HCT116 (cell line): ENCODE measurements at regions not wholly inside any gene's neighbourhood (a gene's known extent, or its start where the extent isn't known, plus 50 kb on each side); places are given as distances from the start of the nearest gene placed in this dataset.

Source experiments
- ATF3 ChIP-seq: IDR thresholded peaks from 2 replicates; pipeline ENCODE4 v1.6.1; 2012
- CTCF ChIP-seq, 3 experiments: fragments of 200-600 bp in 1 of 3; sonication (generic) in 1 of 3; IDR thresholded peaks in 2 of 3; conservative IDR thresholded peaks in 1 of 3; 2 replicates each; pipeline ENCODE4 v1.5.1; 2012 to 2017; ENCODE audit warnings: low read depth in 2 of 3, low read length in 2 of 3, antibody characterized with exemption in 1 of 3, borderline replicate concordance in 1 of 3, control low read depth in 1 of 3, mild to moderate bottlenecking in 1 of 3, mixed read lengths in 1 of 3, mixed run types in 1 of 3, moderate library complexity in 1 of 3; ENCODE audit not compliant: insufficient read depth in 1 of 3
- EGR1 ChIP-seq: IDR thresholded peaks from 2 replicates; pipeline ENCODE4 v1.6.1; 2012; ENCODE audit warnings: low read depth
- EZH2 ChIP-seq: fragments of 200-600 bp; sonication (generic); IDR thresholded peaks from 2 replicates; pipeline ENCODE4 v1.6.1; 2017; ENCODE audit warnings: antibody characterized with exemption, mixed run types
- FOSL1 ChIP-seq: IDR thresholded peaks from 2 replicates; pipeline ENCODE4 v1.6.1; 2012; ENCODE audit warnings: low read depth
- JUND ChIP-seq: IDR thresholded peaks from 2 replicates; pipeline ENCODE4 v1.6.1; 2012
- MAX ChIP-seq: IDR thresholded peaks from 2 replicates; pipeline ENCODE4 v1.6.1; 2012
- POLR2A ChIP-seq: IDR thresholded peaks from 2 replicates; pipeline ENCODE4 v1.7.0; 2011; ENCODE audit warnings: borderline replicate concordance; ENCODE audit not compliant: insufficient read depth, insufficient read length; ENCODE audit errors: extremely low read depth
- RAD21 ChIP-seq: IDR thresholded peaks from 2 replicates; pipeline ENCODE4 v1.6.1; 2012; ENCODE audit warnings: low read depth, mild to moderate bottlenecking
- REST ChIP-seq: IDR thresholded peaks from 2 replicates; pipeline ENCODE4 v1.6.1; 2012; ENCODE audit warnings: low read depth
- TCF7L2 ChIP-seq: IDR thresholded peaks from 2 replicates; pipeline ENCODE4 v1.7.0; 2011; ENCODE audit warnings: borderline replicate concordance, inconsistent platforms; ENCODE audit not compliant: insufficient read depth, insufficient read length; ENCODE audit errors: extremely low read depth
- ZFX ChIP-seq: fragments of 450-650 bp; IDR thresholded peaks from 2 replicates; pipeline ENCODE4 v1.6.1; 2017
- ZNF274 ChIP-seq: fragments of 200-500 bp; sonication (Bioruptor generic); IDR thresholded peaks from 2 replicates; pipeline ENCODE4 v1.6.1; 2014; ENCODE audit warnings: mild to moderate bottlenecking, low read depth, low read length, inconsistent platforms

- TF ChIP-seq CTCF (IDR thresholded peaks at IDR 0.05 in 2 of 3, conservative IDR thresholded peaks at IDR 0.05 in 1 of 3; ENCODE audit: borderline replicate concordance in 1 of 3, insufficient read depth in 1 of 3, low read depth in 2 of 3, low read length in 2 of 3) (no peak), MAX (no peak), POLR2A (no peak), EGR1 (no peak), ZNF274 (no peak), JUND (no peak), ATF3 (no peak), RAD21 (no peak), REST (no peak), ZFX (no peak), EZH2 (no peak), FOSL1 (no peak), TCF7L2 (no peak)
Observed at GRCh38 chr5:90141984-90142383, 267.6 kb downstream of the CETN3 start.
